Heart right ventricle (tissue), 16 donors: ENCODE measurements at regions not wholly inside any gene's neighbourhood (a gene's known extent, or its start where the extent isn't known, plus 50 kb on each side); places are given as distances from the start of the nearest gene placed in this dataset.

Source experiments
- ATAC-seq, 8 donors: fragments of 200-7000 bp; cut with Tn5 transposase; one replicate each; pipeline ENCODE4 v1.9.1; 2020; ENCODE audit warnings: mild to moderate bottlenecking in 8 of 8, moderate library complexity in 8 of 8, moderate number of reproducible peaks in 1 of 8
- DNase-seq, 2 donors: peaks; one replicate each; pipeline ENCODE4 v3.0.0-alpha.2; 2020
- H3K27ac ChIP-seq, 10 donors: fragments of 200-600 bp; sonication (generic) in 2 of 10; one replicate each; pipeline versions ENCODE4 v1.5.0 to v1.8.0; 2020 to 2022; ENCODE audit warnings: mild to moderate bottlenecking in 3 of 10
- H3K27me3 ChIP-seq, 7 donors: fragments of 200-600 bp; one replicate each; pipeline ENCODE4 v1.8.0; 2021 to 2022; ENCODE audit warnings: mild to moderate bottlenecking in 2 of 7
- H3K36me3 ChIP-seq, 9 donors: fragments of 200-600 bp; sonication (generic) in 1 of 9; one replicate each; pipeline versions ENCODE4 v1.5.0 to v1.8.0; 2020 to 2022; ENCODE audit warnings: mild to moderate bottlenecking in 2 of 9
- H3K4me1 ChIP-seq, 9 donors: fragments of 200-600 bp; sonication (generic) in 1 of 9; one replicate each; pipeline versions ENCODE4 v1.5.0 to v1.8.0; 2020 to 2022; ENCODE audit warnings: mild to moderate bottlenecking in 4 of 9
- H3K4me3 ChIP-seq, 10 donors: fragments of 200-600 bp; sonication (generic) in 2 of 10; one replicate each; pipeline versions ENCODE4 v1.5.0 to v1.8.0; 2020 to 2022; ENCODE audit warnings: mild to moderate bottlenecking in 7 of 10, moderate library complexity in 2 of 10
- H3K9me3 ChIP-seq, 11 donors: fragments of 200-600 bp in 10 of 11; sonication (generic) in 2 of 11; one replicate each; pipeline versions ENCODE4 v1.5.0 to v1.8.0; 2013 to 2022; ENCODE audit warnings: mild to moderate bottlenecking in 2 of 11, control low read depth in 1 of 11, moderate library complexity in 1 of 11
- WGBS, 2 donors: extraction: QIAGEN DNeasy Blood & Tissue Kit; methylation state at CpG; one replicate each; pipeline ENCODE4 v1.1.7; 2013; ENCODE audit warnings: inconsistent platforms in 1 of 2; 5-methylcytosine and 5-hydroxymethylcytosine counted together
- intact Hi-C, 10 donors: fragments of 100-400 bp; cut with DNase I; formaldehyde crosslinking; loops; one replicate each; pipeline versions ENCODE4 v1.11.1 to v1.14.2; 2022
- TF ChIP-seq, protein P1 (sequence below), 9 donors: fragments of 200-600 bp; sonication (generic) in 2 of 9; IDR thresholded peaks; one replicate each; pipeline versions ENCODE4 v1.5.0 to v1.8.0; 2021 to 2022; ENCODE audit warnings: antibody characterized with exemption in 9 of 9, mild to moderate bottlenecking in 5 of 9, moderate library complexity in 1 of 9
- donor health status: Arrhythmogenic right ventricular cardiomyopathy.
- donor health status: ischemic (EF 13 %, LVEDD 7.1; RV severe dilation, severe dysfunction).
- donor health status: healthy with polysubstance abuse.
- donor health status: DM: no; HTN: yes; CAD: no.
- donor health status: DM: no; HTN: no; CAD: no.
- donor health status: ischemic (EF 25% LVEDD 6.9; RV normal size, moderate dysfunction).
- donor health status: ischemic (EF 25% LVEDD 5.7; RV mildly dilated, moderate dysfunction).
- donor health status: healthy.
- donor health status: DM: yes; HTN: yes; CAD: no.
- donor health status: Ischemic cardiomyopathy.
- donor health status: ischemic (EF 35%, LVEDD 5.7; RV mildly dilated, moderate dysfunction).
- donor health status: nonischemic (EF 11% LVEDD 7.7; RV severe dilation, severe dysfunction).
- donor health status: DM: yes; HTN: yes; CAD: no.
- donor health status: PGD.
- donor health status: ischemic (EF 29% LVEDD 5.4; RV normal size, mild dysfunction).
- donor health status: nonischemic (EF 23%, LVEDD 6.1; RV moderate dilation, normal function).

DNA sequence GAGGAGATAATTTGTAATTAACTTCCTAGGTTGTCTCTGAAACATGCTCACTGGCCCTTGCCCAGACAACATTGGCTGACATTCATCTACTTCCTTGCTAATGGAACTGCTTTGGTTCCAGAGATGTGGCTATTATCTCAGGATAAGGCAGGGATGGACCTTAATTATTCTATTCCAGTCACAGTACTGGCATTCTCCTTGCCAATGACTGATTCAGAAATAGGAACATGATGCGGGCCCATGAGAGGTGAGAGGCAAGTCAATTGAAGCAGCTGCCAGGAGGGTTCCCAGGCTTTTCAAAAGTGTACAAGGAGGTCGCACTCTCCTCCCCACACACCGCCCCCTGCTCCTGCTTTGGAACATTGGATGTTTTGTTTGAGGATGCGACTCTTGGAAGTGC, 109.6 kb upstream of the DGKB start:
- H3K4me1 ChIP-seq, result peaks cover 0 to 12% (median 0%) of the 10 kb centered on the region in 9 donors
- H3K27me3 ChIP-seq, result no peaks in the 10 kb centered on the region
- WGBS, 2 donors, result 63 to 69% methylated on average over 4 of the region's 4 CpGs
- intact Hi-C loops, result loop anchor here in 1 of 10 donors (10.0 kb wide), 1 partner anchor 187 kb away; no protein-coding TSS in a partner anchor
- no peaks in the 10 kb centered on the region for H3K9me3 ChIP-seq
- DNase-seq (no peak), ATAC-seq (peak in 4 of 8 donors; percentile 14 to 86 (median 74))
- H3K27ac ChIP-seq, result peak overlapping the region in 3 of 10 donors; percentile 4 to 27 (median 22)
- no peak overlapping the region for H3K4me3 ChIP-seq
- TF ChIP-seq, protein P1, sequence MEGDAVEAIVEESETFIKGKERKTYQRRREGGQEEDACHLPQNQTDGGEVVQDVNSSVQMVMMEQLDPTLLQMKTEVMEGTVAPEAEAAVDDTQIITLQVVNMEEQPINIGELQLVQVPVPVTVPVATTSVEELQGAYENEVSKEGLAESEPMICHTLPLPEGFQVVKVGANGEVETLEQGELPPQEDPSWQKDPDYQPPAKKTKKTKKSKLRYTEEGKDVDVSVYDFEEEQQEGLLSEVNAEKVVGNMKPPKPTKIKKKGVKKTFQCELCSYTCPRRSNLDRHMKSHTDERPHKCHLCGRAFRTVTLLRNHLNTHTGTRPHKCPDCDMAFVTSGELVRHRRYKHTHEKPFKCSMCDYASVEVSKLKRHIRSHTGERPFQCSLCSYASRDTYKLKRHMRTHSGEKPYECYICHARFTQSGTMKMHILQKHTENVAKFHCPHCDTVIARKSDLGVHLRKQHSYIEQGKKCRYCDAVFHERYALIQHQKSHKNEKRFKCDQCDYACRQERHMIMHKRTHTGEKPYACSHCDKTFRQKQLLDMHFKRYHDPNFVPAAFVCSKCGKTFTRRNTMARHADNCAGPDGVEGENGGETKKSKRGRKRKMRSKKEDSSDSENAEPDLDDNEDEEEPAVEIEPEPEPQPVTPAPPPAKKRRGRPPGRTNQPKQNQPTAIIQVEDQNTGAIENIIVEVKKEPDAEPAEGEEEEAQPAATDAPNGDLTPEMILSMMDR (IDR thresholded peaks at IDR 0.05), result no peak
- no peaks in the 10 kb centered on the region for H3K36me3 ChIP-seq

DNA sequence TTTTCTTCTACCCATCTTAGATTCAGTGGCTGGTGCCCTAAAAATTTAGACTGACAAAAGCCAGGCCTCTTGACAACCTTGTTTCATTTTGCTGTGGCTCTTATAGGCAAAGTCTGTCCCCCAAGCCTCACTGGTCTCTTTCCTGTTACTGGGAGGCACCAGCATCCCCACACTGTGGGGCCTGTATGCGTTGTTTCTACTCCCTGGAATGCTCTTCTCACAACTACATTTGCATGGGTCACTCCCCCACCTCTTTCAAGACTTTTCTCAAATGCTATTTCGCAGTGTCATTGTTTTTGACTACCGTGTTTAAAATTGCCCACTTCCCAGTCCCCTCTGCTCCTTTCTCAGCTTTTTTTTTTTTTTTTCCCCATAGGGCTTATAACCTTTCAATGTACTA, 108.7 kb upstream of the DGKB start:
- Histone ChIP-seq H3K9me3 (no peaks in the 10 kb centered on the region), H3K4me3 (no peak overlapping the region), H3K36me3 (no peaks in the 10 kb centered on the region), H3K27me3 (no peaks in the 10 kb centered on the region), H3K27ac (no peak overlapping the region), H3K4me1 (peaks cover 0 to 12% (median 0%) of the 10 kb centered on the region in 9 donors)
- DNase-seq (no peak), ATAC-seq (no peak)
- WGBS, 2 donors, result 73 to 84% methylated on average over 3 of the region's 3 CpGs
- intact Hi-C loops, result loop anchor here in 1 of 10 donors (10.0 kb wide), 1 partner anchor 186 kb away; no protein-coding TSS in a partner anchor
- TF ChIP-seq, protein P1 (IDR thresholded peaks at IDR 0.05), result no peak

- Histone ChIP-seq H3K9me3 (no peaks in the 10 kb centered on the region), H3K27ac (no peak overlapping the region), H3K36me3 (no peaks in the 10 kb centered on the region), H3K4me1 (no peaks in the 10 kb centered on the region), H3K4me3 (no peak overlapping the region), H3K27me3 (no peaks in the 10 kb centered on the region)
- no peak for DNase-seq
- ATAC-seq, result no peak
- WGBS, 2 donors, result 82 to 83% methylated on average over 5 of the region's 5 CpGs
- TF ChIP-seq, protein P1 (IDR thresholded peaks at IDR 0.05), result no peak
- intact Hi-C loops, result no loop called here
These were observed 105.0 kb upstream of the DGKB start for GRCh38 chr7:15007507-15007906.

DNA sequence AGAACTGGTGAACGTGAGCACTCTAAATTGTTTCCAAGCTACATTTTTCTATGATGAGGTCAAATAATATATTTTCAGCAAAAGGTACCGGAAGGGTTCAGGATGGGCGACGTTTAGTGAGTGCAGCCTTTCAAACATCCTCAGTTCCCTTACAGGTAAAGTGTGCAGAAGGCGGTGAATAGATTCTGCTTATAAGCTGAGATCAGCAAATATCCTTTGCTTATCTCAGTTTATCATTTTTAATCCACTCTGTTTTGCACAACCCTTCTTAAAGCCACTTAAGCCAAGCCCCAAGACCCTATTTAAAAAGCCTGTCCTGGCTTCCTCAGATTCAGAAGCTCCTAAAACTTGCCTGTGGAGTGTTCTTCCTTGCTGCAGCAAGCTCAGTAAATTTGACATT, 103.1 kb upstream of the DGKB start:
- WGBS, 2 donors, result 83% methylated on average over 5 of the region's 5 CpGs
- TF ChIP-seq, protein P1 (IDR thresholded peaks at IDR 0.05), result no peak
- intact Hi-C loops, result no loop called here
- Histone ChIP-seq H3K4me3 (no peak overlapping the region), H3K27ac (no peak overlapping the region), H3K27me3 (no peaks in the 10 kb centered on the region), H3K9me3 (no peaks in the 10 kb centered on the region), H3K36me3 (no peaks in the 10 kb centered on the region), H3K4me1 (no peaks in the 10 kb centered on the region)
- ATAC-seq, result no peak
- DNase-seq, result no peak
